ENCODE measurements at regions not wholly inside any gene's neighbourhood (a gene's known extent, or its start where the extent isn't known, plus 50 kb on each side); places are given as distances from the start of the nearest gene placed in this dataset.

DNA sequence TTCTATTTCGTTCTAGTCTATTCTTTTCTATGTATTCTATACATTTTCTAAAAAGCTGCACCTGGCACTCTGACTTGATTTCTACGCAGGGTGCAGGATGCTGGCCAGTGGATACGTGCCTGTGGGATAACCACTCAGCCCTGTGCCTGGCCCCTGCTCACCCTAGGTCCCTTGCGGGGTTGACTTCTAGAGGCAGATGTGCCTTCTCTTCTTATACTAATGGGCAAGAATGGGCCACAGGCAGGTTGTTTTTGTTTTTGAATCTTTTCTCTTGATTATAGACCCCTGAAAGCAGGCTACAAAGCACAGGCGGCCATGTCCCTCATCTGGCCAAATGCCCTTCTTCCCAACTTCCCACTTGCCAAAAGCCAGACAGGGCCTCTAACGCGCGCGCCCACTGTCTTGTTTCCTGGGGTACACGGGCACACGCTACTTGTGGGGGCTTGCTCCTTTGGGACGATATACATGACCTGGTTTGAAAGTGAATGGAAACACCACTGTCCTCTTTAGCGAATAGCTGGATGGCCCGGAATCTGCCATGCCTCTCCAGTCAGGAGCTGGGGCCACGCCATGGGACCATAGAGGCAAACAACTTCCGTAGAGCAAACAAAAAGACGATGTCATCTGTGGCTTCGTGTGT lies 162.7 kb upstream of the IRX2 start:
- peak; percentile 8 for DNase-seq (ENCODE audit: low read depth)
- H3K4me3 ChIP-seq (ENCODE audit: low read depth, low read length), result no peak overlapping the region
- TF ChIP-seq, protein P1, sequence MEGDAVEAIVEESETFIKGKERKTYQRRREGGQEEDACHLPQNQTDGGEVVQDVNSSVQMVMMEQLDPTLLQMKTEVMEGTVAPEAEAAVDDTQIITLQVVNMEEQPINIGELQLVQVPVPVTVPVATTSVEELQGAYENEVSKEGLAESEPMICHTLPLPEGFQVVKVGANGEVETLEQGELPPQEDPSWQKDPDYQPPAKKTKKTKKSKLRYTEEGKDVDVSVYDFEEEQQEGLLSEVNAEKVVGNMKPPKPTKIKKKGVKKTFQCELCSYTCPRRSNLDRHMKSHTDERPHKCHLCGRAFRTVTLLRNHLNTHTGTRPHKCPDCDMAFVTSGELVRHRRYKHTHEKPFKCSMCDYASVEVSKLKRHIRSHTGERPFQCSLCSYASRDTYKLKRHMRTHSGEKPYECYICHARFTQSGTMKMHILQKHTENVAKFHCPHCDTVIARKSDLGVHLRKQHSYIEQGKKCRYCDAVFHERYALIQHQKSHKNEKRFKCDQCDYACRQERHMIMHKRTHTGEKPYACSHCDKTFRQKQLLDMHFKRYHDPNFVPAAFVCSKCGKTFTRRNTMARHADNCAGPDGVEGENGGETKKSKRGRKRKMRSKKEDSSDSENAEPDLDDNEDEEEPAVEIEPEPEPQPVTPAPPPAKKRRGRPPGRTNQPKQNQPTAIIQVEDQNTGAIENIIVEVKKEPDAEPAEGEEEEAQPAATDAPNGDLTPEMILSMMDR (IDR thresholded peaks at IDR 0.05; ENCODE audit: control insufficient read depth, extremely low read depth, insufficient read depth), result no peak

DNA sequence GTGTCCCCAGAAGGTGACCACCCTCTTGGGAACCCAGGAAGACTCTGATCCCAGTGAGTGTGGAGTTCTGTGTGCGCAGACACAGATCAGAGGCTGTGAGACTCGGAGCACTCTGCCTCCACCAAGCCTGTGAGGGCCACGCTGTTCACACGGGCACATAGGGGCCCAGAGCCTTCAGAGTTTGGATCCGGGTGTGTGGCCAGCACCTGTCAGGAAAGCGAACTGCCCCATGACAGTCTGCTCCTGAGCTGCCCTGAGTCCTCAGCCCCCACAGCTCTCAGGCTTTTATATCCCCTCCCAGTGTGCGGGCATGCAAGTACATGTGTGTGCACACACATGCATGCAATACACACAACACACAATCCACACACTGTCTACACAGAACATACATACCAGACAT lies 161.8 kb upstream of the IRX2 start:
- TF ChIP-seq, protein P1 (IDR thresholded peaks at IDR 0.05; ENCODE audit: control insufficient read depth, extremely low read depth, insufficient read depth), result no peak
- H3K4me3 ChIP-seq (ENCODE audit: low read depth, low read length), result no peak overlapping the region
- no peak for DNase-seq (ENCODE audit: low read depth)

DNA sequence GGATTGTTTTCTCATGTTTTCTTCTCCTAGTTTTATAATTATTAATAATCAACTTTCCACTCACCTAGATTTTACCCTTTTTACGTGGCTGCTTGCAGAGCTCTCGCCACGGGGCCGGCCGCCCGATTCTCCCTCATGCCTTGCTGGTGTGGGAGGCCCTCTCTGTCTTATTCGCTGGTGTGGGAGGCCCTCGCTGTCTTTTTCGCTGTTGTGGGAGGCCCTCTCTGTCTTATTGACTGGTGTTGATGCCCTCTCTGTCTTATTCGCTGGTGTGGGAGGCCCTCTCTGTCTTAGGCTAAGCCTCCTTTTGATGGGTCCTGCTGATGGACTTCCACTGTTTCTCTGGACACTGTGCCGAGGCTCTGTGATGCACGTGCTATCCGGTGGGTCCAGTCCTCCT lies 161.3 kb upstream of the IRX2 start:
- H3K4me3 ChIP-seq (ENCODE audit: low read depth, low read length), result no peak overlapping the region
- DNase-seq (ENCODE audit: low read depth), result no peak
- TF ChIP-seq, protein P1 (IDR thresholded peaks at IDR 0.05; ENCODE audit: control insufficient read depth, extremely low read depth, insufficient read depth), result no peak

DNA sequence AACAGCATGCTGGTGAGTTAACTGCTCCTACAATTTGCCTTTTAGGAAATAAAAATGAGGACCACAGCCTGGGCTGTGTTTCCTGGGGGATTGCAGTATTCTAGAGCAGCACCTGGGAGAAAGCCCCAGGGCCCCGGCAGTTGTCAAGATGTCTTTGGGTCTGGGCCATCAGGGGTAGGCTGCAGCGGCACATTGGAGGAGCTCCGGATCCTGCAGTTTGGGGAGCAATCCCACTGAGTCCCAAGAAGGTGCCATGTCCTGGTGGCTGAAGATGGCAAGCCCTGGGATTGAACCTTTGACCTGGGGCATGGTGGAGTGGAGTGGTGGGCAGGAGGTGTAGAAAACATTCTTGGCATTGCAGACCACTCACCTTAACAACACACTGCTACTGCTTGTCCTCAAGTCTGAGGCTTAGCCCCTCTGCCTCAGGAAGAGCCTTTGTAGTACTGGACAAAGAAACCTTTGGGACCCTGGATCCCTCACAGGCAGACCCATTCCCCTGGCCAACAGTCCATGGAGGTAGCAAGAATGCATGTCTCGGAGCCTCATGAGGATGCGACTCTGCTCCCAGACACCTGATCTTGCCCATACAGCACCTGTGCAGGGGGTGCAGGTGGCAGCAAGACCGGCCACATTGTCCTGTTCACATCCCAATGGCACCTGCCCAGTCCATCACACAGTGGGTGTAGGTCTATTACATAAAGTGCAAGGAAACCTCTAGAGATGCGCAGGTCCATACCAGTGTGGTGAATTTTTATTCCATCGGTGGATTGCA lies 159.1 kb upstream of the IRX2 start:
- TF ChIP-seq, protein P1 (IDR thresholded peaks at IDR 0.05; ENCODE audit: control insufficient read depth, extremely low read depth, insufficient read depth), result no peak
- no peak for DNase-seq (ENCODE audit: low read depth)
- H3K4me3 ChIP-seq (ENCODE audit: low read depth, low read length), result no peak overlapping the region

GRCh38 chr5:2909035-2909434 lies 157.6 kb upstream of the IRX2 start:
- no peak for DNase-seq (ENCODE audit: low read depth)
- TF ChIP-seq, protein P1 (IDR thresholded peaks at IDR 0.05; ENCODE audit: control insufficient read depth, extremely low read depth, insufficient read depth), result no peak
- no peak overlapping the region for H3K4me3 ChIP-seq (ENCODE audit: low read depth, low read length)

DNA sequence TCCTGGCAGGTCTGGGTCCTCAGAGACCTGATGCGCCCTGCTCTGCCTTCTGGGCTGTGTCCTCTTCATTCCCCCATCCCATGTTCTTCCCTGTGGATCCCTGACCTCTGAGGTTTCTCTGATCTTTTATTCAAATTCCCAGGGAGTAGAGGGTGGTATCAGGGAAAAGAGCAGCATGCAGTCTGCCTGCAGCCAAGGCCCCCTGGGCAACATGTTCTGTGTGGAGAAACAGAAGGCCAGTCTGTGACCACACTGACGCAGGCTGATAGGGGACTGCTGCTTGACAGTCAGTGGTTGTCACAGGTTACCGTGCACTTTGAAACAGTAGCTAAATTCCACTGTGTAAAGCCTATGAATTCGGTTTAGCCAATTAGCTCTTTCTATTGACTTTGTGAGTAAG lies 156.6 kb upstream of the IRX2 start:
- H3K4me3 ChIP-seq (ENCODE audit: low read depth, low read length), result no peak overlapping the region
- TF ChIP-seq, protein P1 (IDR thresholded peaks at IDR 0.05; ENCODE audit: control insufficient read depth, extremely low read depth, insufficient read depth), result no peak
- no peak for DNase-seq (ENCODE audit: low read depth)

Measured in LNCaP clone FGC (cell line).